MM.1S (cell line): ENCODE measurements at regions not wholly inside any gene's neighbourhood (a gene's known extent, or its start where the extent isn't known, plus 50 kb on each side); places are given as distances from the start of the nearest gene placed in this dataset.
A peak's percentile ranks its signal among the peaks of the same experiment; 100 is the strongest.

ENCODE experiments used
- DNase-seq: peaks from one replicate; pipeline ENCODE4 v3.0.0-alpha.2; 2015
- H2AFZ ChIP-seq: fragments of 300-600 bp; sonication (generic); 2 replicates; pipeline ENCODE4 v1.6.0; 2016; ENCODE audit warnings: antibody characterized with exemption, low read length
- H3F3A ChIP-seq: fragments of 300-600 bp; sonication (generic); 2 replicates; pipeline ENCODE4 v1.6.1; 2016; ENCODE audit warnings: mild to moderate bottlenecking, antibody characterized with exemption, low read length, moderate library complexity, mixed read lengths; ENCODE audit not compliant: insufficient read depth
- H3K27ac ChIP-seq: fragments of 300-600 bp; sonication (generic); 2 replicates; pipeline ENCODE4 v1.5.1; 2016; ENCODE audit warnings: mild to moderate bottlenecking, low read length
- H3K27me3 ChIP-seq: fragments of 300-600 bp; sonication (generic); replicated peaks from 2 replicates; pipeline ENCODE4 v1.6.0; 2016; ENCODE audit warnings: low read length; ENCODE audit not compliant: insufficient read depth
- H3K36me3 ChIP-seq: fragments of 300-600 bp; sonication (generic); replicated peaks from 2 replicates; pipeline ENCODE4 v1.6.1; 2016; ENCODE audit warnings: mild to moderate bottlenecking, low read length, mixed read lengths; ENCODE audit not compliant: insufficient read depth
- H3K4me1 ChIP-seq: fragments of 300-600 bp; sonication (generic); 2 replicates; pipeline ENCODE4 v1.6.1; 2016; ENCODE audit warnings: low read length, mixed read lengths
- H3K4me2 ChIP-seq: fragments of 300-600 bp; sonication (generic); 2 replicates; pipeline ENCODE4 v1.6.0; 2016; ENCODE audit warnings: low read depth, low read length
- H3K4me3 ChIP-seq: fragments of 300-600 bp; sonication (generic); 2 replicates; pipeline ENCODE4 v1.5.1; 2016; ENCODE audit warnings: low read length, mixed read lengths
- H3K79me2 ChIP-seq: fragments of 300-600 bp; sonication (generic); 2 replicates; pipeline ENCODE4 v1.6.1; 2016; ENCODE audit warnings: mixed run types, low read length, mixed read lengths
- H3K9ac ChIP-seq: fragments of 300-600 bp; sonication (generic); 2 replicates; pipeline ENCODE4 v1.6.1; 2016; ENCODE audit warnings: low read length, mixed read lengths
- H3K9me2 ChIP-seq: fragments of 300-600 bp; sonication (generic); replicated peaks from 2 replicates; pipeline ENCODE4 v1.6.1; 2016; ENCODE audit warnings: mild to moderate bottlenecking, low read length, mixed read lengths; ENCODE audit not compliant: insufficient read depth
- H3K9me3 ChIP-seq: fragments of 300-600 bp; sonication (generic); replicated peaks from 2 replicates; pipeline ENCODE4 v1.6.1; 2016; ENCODE audit warnings: mild to moderate bottlenecking, low read length, mixed read lengths; ENCODE audit not compliant: insufficient read depth
- H4K20me1 ChIP-seq: fragments of 300-600 bp; sonication (generic); 2 replicates; pipeline ENCODE4 v1.6.1; 2016; ENCODE audit warnings: mild to moderate bottlenecking, low read length, moderate library complexity, mixed read lengths; ENCODE audit not compliant: insufficient read depth
- CTCF ChIP-seq: fragments of 300-600 bp; sonication (generic); IDR thresholded peaks from 2 replicates; pipeline ENCODE4 v1.5.1; 2016; ENCODE audit warnings: antibody characterized with exemption, low read length, mixed read lengths
- EZH2 ChIP-seq: fragments of 300-600 bp; sonication (generic); optimal IDR thresholded peaks from 2 replicates; pipeline ENCODE3; 2017; ENCODE audit warnings: low read depth, mild to moderate bottlenecking, antibody characterized with exemption, low read length, mixed read lengths
- EZH2phosphoT487 ChIP-seq: fragments of 300-600 bp; sonication (generic); IDR thresholded peaks from 2 replicates; pipeline ENCODE4 v1.6.1; 2018; ENCODE audit warnings: antibody characterized with exemption, low read length

GRCh38 chr18:8462651-8463185 is 146.5 kb upstream of the RAB12 start:
- H2AFZ ChIP-seq = no peak overlapping the region
- no peaks in the 10 kb centered on the region for H3K36me3 ChIP-seq
- H3K79me2 ChIP-seq = no peaks in the 10 kb centered on the region
- no peaks in the 10 kb centered on the region for H3K9me2 ChIP-seq
- H3K9ac ChIP-seq = no peak overlapping the region
- no peaks in the 10 kb centered on the region for H3F3A ChIP-seq
- H3K4me1 ChIP-seq = no peaks in the 10 kb centered on the region
- no peak for DNase-seq
- H3K4me2 ChIP-seq = no peak overlapping the region
- H4K20me1 ChIP-seq = no peaks in the 10 kb centered on the region
- TF ChIP-seq EZH2phosphoT487 = no peak
- no peak overlapping the region for H3K27ac ChIP-seq
- no peaks in the 10 kb centered on the region for H3K9me3 ChIP-seq
- H3K27me3 ChIP-seq = no peaks in the 10 kb centered on the region
- H3K4me3 ChIP-seq = no peak overlapping the region

GRCh38 chr18:8463791-8464190 is 145.4 kb upstream of the RAB12 start:
- H3K9me3 ChIP-seq = no peaks in the 10 kb centered on the region
- H3K36me3 ChIP-seq = no peaks in the 10 kb centered on the region
- H3K79me2 ChIP-seq = no peaks in the 10 kb centered on the region
- H2AFZ ChIP-seq = no peak overlapping the region
- H3K9ac ChIP-seq = no peak overlapping the region
- H3K27ac ChIP-seq = no peak overlapping the region
- no peak for DNase-seq
- no peak overlapping the region for H3K4me3 ChIP-seq
- H3F3A ChIP-seq = no peaks in the 10 kb centered on the region
- no peaks in the 10 kb centered on the region for H3K9me2 ChIP-seq
- no peaks in the 10 kb centered on the region for H3K4me1 ChIP-seq
- no peaks in the 10 kb centered on the region for H4K20me1 ChIP-seq
- H3K27me3 ChIP-seq = no peaks in the 10 kb centered on the region
- H3K4me2 ChIP-seq = no peak overlapping the region
- TF ChIP-seq EZH2 (no peak), CTCF (no peak), EZH2phosphoT487 (no peak)

GRCh38 chr18:8468191-8468590 is 141.0 kb upstream of the RAB12 start:
- H3K27me3 ChIP-seq = no peaks in the 10 kb centered on the region
- no peak for TF ChIP-seq EZH2
- no peak for TF ChIP-seq CTCF
- TF ChIP-seq EZH2phosphoT487 = no peak
- no peaks in the 10 kb centered on the region for H3K4me1 ChIP-seq

GRCh38 chr18:8468921-8469335 is 140.3 kb upstream of the RAB12 start:
- no peaks in the 10 kb centered on the region for H3F3A ChIP-seq
- 0 out of 2 replicates have a peak overlapping the region, but pooled peaks have one; percentile 7 for H2AFZ ChIP-seq
- H3K27ac ChIP-seq = no peak overlapping the region
- no peak overlapping the region for H3K9ac ChIP-seq
- no peaks in the 10 kb centered on the region for H3K4me1 ChIP-seq
- H3K4me3 ChIP-seq = no peak overlapping the region
- H3K27me3 ChIP-seq = no peaks in the 10 kb centered on the region
- H3K79me2 ChIP-seq = no peaks in the 10 kb centered on the region
- TF ChIP-seq EZH2phosphoT487 (no peak), EZH2 (no peak), CTCF (no peak)
- no peaks in the 10 kb centered on the region for H3K9me2 ChIP-seq
- H3K9me3 ChIP-seq = no peaks in the 10 kb centered on the region
- no peaks in the 10 kb centered on the region for H3K36me3 ChIP-seq
- H4K20me1 ChIP-seq = no peaks in the 10 kb centered on the region
- H3K4me2 ChIP-seq = no peak overlapping the region
- DNase-seq = no peak

More at GRCh38 chr18:8468191-8468590, 141.0 kb upstream of the RAB12 start:
- Histone ChIP-seq H3F3A (no peaks in the 10 kb centered on the region), H4K20me1 (no peaks in the 10 kb centered on the region), H3K9me2 (no peaks in the 10 kb centered on the region), H3K36me3 (no peaks in the 10 kb centered on the region), H3K4me2 (no peak overlapping the region), H2AFZ (no peak overlapping the region), H3K79me2 (no peaks in the 10 kb centered on the region), H3K9me3 (no peaks in the 10 kb centered on the region), H3K9ac (no peak overlapping the region), H3K27ac (no peak overlapping the region), H3K4me3 (no peak overlapping the region)
- no peak for DNase-seq
